A549 (cell line): ENCODE measurements at regions not wholly inside any gene's neighbourhood (a gene's known extent, or its start where the extent isn't known, plus 50 kb on each side); places are given as distances from the start of the nearest gene placed in this dataset.

Source experiments
- CEBPB ChIP-seq, 2 experiments: fragments of >200 bp in 1 of 2; sonication (Bioruptor Twin) in 1 of 2; formaldehyde crosslinking in 1 of 2; IDR thresholded peaks; 2 replicates each; pipeline ENCODE4 v1.6.1; 2012 to 2016
- CHD2 ChIP-seq: fragments of 150-350 bp; IDR thresholded peaks from 2 replicates; pipeline ENCODE4 v1.6.1; 2014; ENCODE audit warnings: low read length; ENCODE audit not compliant: partially characterized antibody
- CTCF ChIP-seq: fragments of >200 bp; sonication (Bioruptor Twin); formaldehyde crosslinking; IDR thresholded peaks from 3 replicates; pipeline ENCODE4 v1.5.1; 2016
- EP300 ChIP-seq, 2 experiments: fragments of >200 bp; sonication (Bioruptor Twin); formaldehyde crosslinking; IDR thresholded peaks; 2 replicates in 1 of 2; 3 replicates in 1 of 2; pipeline ENCODE4 v1.6.1; 2016 to 2017
- HMGXB4 ChIP-seq: fragments of 250-450 bp; sonication (Bioruptor Pico); IDR thresholded peaks from 2 replicates; pipeline ENCODE4 v1.5.0; 2021; ENCODE audit warnings: mild to moderate bottlenecking, moderate library complexity, borderline replicate concordance
- JUNB ChIP-seq: fragments of >200 bp; sonication (Bioruptor Twin); formaldehyde crosslinking; IDR thresholded peaks from 2 replicates; pipeline ENCODE4 v1.6.1; 2016
- KDM1A ChIP-seq: fragments of 200-600 bp; sonication (generic); IDR thresholded peaks from 2 replicates; pipeline ENCODE4 v1.6.1; 2016; ENCODE audit warnings: low read depth, mild to moderate bottlenecking
- MAX ChIP-seq: IDR thresholded peaks from 2 replicates; pipeline ENCODE4 v1.6.1; 2012
- NPAS2 ChIP-seq: fragments of 250-450 bp; sonication (Bioruptor Pico); IDR thresholded peaks from 2 replicates; pipeline ENCODE4 v1.8.0; 2022; ENCODE audit warnings: mild to moderate bottlenecking, moderate library complexity, borderline replicate concordance
- POLR2A ChIP-seq: IDR thresholded peaks from 2 replicates; pipeline ENCODE4 v1.6.1; 2012; ENCODE audit warnings: mild to moderate bottlenecking, low read length
- RAD21 ChIP-seq, 2 experiments: fragments of >200 bp in 1 of 2; sonication (Bioruptor Twin) in 1 of 2; formaldehyde crosslinking in 1 of 2; IDR thresholded peaks in 1 of 2; conservative IDR thresholded peaks in 1 of 2; 2 replicates in 1 of 2; 3 replicates in 1 of 2; pipeline ENCODE4 v1.6.1; 2012 to 2018; ENCODE audit warnings: inconsistent platforms in 1 of 2
- USF2 ChIP-seq: fragments of 450-650 bp; IDR thresholded peaks from 2 replicates; pipeline ENCODE4 v1.6.1; 2014; ENCODE audit warnings: antibody characterized with exemption
- ZSCAN20 ChIP-seq: fragments of 250-450 bp; sonication (Bioruptor Pico); IDR thresholded peaks from 2 replicates; pipeline ENCODE4 v1.8.0; 2022; ENCODE audit warnings: mild to moderate bottlenecking, moderate library complexity

GRCh38 chr6:74091794-74092157 is 395.8 kb downstream of the CD109 start:
- no peak for TF ChIP-seq EP300 (IDR thresholded peaks at IDR 0.05)
- no peak for TF ChIP-seq CTCF
- TF ChIP-seq CEBPB (IDR thresholded peaks at IDR 0.05) = no peak
- no peak for TF ChIP-seq CHD2
- TF ChIP-seq NPAS2 (CRISPR knock-in tag) = no peak
- no peak for TF ChIP-seq HMGXB4 (CRISPR knock-in tag)
- no peak for TF ChIP-seq JUNB
- no peak for TF ChIP-seq RAD21 (conservative IDR thresholded peaks at IDR 0.05 in 1 of 2, IDR thresholded peaks at IDR 0.05 in 1 of 2)
- no peak for TF ChIP-seq MAX
- no peak for TF ChIP-seq ZSCAN20
- TF ChIP-seq POLR2A = no peak
- no peak for TF ChIP-seq USF2
- no peak for TF ChIP-seq KDM1A
